ENCODE measurements at regions not wholly inside any gene's neighbourhood (a gene's known extent, or its start where the extent isn't known, plus 50 kb on each side); places are given as distances from the start of the nearest gene placed in this dataset.

GRCh38 chr5:61964201-61964600 lies 341.8 kb upstream of the KIF2A start:
- TF ChIP-seq CTCF (IDR thresholded peaks at IDR 0.05; ENCODE audit: low read depth, low read length) = no peak
- H3K4me3 ChIP-seq (ENCODE audit: low read depth, low read length) = no peak overlapping the region

GRCh38 chr5:61965069-61965468 lies 340.9 kb upstream of the KIF2A start:
- TF ChIP-seq CTCF (IDR thresholded peaks at IDR 0.05; ENCODE audit: low read depth, low read length) = no peak

GRCh38 chr5:61965490-61965889 lies 340.5 kb upstream of the KIF2A start:
- H3K4me3 ChIP-seq (ENCODE audit: low read depth, low read length) = no peak overlapping the region
- no peak for TF ChIP-seq CTCF (IDR thresholded peaks at IDR 0.05; ENCODE audit: low read depth, low read length)

More at GRCh38 chr5:61965069-61965468, 340.9 kb upstream of the KIF2A start:
- H3K4me3 ChIP-seq (ENCODE audit: low read depth, low read length) = no peak overlapping the region

GRCh38 chr5:61966296-61966955 lies 339.6 kb upstream of the KIF2A start:
- no peak for TF ChIP-seq CTCF (IDR thresholded peaks at IDR 0.05; ENCODE audit: low read depth, low read length)
- H3K4me3 ChIP-seq (ENCODE audit: low read depth, low read length) = no peak overlapping the region

GRCh38 chr5:61966997-61967396 lies 339.0 kb upstream of the KIF2A start:
- no peak overlapping the region for H3K4me3 ChIP-seq (ENCODE audit: low read depth, low read length)
- TF ChIP-seq CTCF (IDR thresholded peaks at IDR 0.05; ENCODE audit: low read depth, low read length) = no peak

- no peak overlapping the region for H3K4me3 ChIP-seq (ENCODE audit: low read depth, low read length)
- no peak for TF ChIP-seq CTCF (IDR thresholded peaks at IDR 0.05; ENCODE audit: low read depth, low read length)
These were observed 338.3 kb upstream of the KIF2A start for GRCh38 chr5:61967681-61968080.

- TF ChIP-seq CTCF (IDR thresholded peaks at IDR 0.05; ENCODE audit: low read depth, low read length) = no peak
- H3K4me3 ChIP-seq (ENCODE audit: low read depth, low read length) = no peak overlapping the region
These were observed 336.7 kb upstream of the KIF2A start for GRCh38 chr5:61969347-61969746.

All from WI38 (cell line).